WERI-Rb-1 (cell line): ENCODE measurements at regions not wholly inside any gene's neighbourhood (a gene's known extent, or its start where the extent isn't known, plus 50 kb on each side); places are given as distances from the start of the nearest gene placed in this dataset.

ENCODE experiments used
- DNase-seq: peaks from one replicate; pipeline ENCODE4 v3.0.0-alpha.2; 2020
- H3K27ac ChIP-seq: fragments of 250-450 bp; sonication (Bioruptor Pico); 2 replicates; pipeline ENCODE4 v1.5.1; 2020; ENCODE audit warnings: mild to moderate bottlenecking, moderate library complexity
- H3K27me3 ChIP-seq: fragments of 250-450 bp; sonication (Bioruptor Pico); 2 replicates; pipeline ENCODE4 v1.5.1; 2021; ENCODE audit warnings: mild to moderate bottlenecking, low read depth, moderate library complexity; ENCODE audit not compliant: insufficient read depth, severe bottlenecking
- H3K36me3 ChIP-seq: fragments of 250-450 bp; sonication (Bioruptor Pico); 2 replicates; pipeline ENCODE4 v1.5.1; 2020; ENCODE audit warnings: mild to moderate bottlenecking, moderate library complexity
- H3K4me3 ChIP-seq: 2 replicates; pipeline ENCODE4 v1.5.1; 2011; ENCODE audit warnings: low read depth, mild to moderate bottlenecking, control low read depth, low read length
- H3K9me3 ChIP-seq: fragments of 250-450 bp; sonication (Bioruptor Pico); 2 replicates; pipeline ENCODE4 v1.5.1; 2021; ENCODE audit warnings: mild to moderate bottlenecking, moderate library complexity; ENCODE audit not compliant: severe bottlenecking
- TF ChIP-seq, protein P1 (sequence below): IDR thresholded peaks from 2 replicates; pipeline ENCODE4 v1.5.1; 2011; ENCODE audit warnings: low read depth, mild to moderate bottlenecking, control low read depth, inconsistent platforms, low read length

DNA sequence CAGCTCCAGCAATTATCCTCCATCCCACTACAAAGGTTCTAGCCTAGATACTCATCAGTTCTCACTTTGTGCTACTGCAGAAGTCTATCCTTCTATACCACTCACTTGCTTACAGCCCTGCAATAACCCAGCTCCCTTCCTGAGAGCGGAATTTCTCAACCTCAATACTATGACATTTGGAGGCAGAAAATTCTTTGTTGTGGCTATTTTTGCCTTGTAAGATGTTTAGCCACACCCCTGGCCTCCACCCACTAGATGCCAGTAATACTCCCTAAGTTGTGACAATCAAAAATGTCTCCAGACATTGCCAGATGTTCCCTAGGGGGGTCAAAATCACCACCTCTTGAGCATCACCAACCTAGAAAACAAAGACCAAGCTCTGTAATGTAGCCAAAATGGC, 149.5 kb downstream of the QDPR start:
- no peaks in the 10 kb centered on the region for H3K9me3 ChIP-seq
- DNase-seq, result no peak
- TF ChIP-seq, protein P1, sequence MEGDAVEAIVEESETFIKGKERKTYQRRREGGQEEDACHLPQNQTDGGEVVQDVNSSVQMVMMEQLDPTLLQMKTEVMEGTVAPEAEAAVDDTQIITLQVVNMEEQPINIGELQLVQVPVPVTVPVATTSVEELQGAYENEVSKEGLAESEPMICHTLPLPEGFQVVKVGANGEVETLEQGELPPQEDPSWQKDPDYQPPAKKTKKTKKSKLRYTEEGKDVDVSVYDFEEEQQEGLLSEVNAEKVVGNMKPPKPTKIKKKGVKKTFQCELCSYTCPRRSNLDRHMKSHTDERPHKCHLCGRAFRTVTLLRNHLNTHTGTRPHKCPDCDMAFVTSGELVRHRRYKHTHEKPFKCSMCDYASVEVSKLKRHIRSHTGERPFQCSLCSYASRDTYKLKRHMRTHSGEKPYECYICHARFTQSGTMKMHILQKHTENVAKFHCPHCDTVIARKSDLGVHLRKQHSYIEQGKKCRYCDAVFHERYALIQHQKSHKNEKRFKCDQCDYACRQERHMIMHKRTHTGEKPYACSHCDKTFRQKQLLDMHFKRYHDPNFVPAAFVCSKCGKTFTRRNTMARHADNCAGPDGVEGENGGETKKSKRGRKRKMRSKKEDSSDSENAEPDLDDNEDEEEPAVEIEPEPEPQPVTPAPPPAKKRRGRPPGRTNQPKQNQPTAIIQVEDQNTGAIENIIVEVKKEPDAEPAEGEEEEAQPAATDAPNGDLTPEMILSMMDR, result no peak

GRCh38 chr4:17358241-17358640, 153.6 kb downstream of the QDPR start:
- no peak for DNase-seq
- TF ChIP-seq, protein P1, result no peak

More for the DNA sequence above, 149.5 kb downstream of the QDPR start:
- H3K4me3 ChIP-seq, result no peak overlapping the region
- no peaks in the 10 kb centered on the region for H3K36me3 ChIP-seq
- H3K27me3 ChIP-seq, result peaks cover 34% of the 10 kb centered on the region
- H3K27ac ChIP-seq, result no peak overlapping the region

GRCh38 chr4:17356926-17357325, 155.0 kb downstream of the QDPR start:
- Histone ChIP-seq H3K9me3 (no peaks in the 10 kb centered on the region), H3K27ac (no peak overlapping the region), H3K36me3 (no peaks in the 10 kb centered on the region), H3K27me3 (peaks cover 20% of the 10 kb centered on the region), H3K4me3 (no peak overlapping the region)
- no peak for DNase-seq
- TF ChIP-seq, protein P1, result no peak

More at GRCh38 chr4:17358241-17358640, 153.6 kb downstream of the QDPR start:
- Histone ChIP-seq H3K27me3 (peaks cover 24% of the 10 kb centered on the region), H3K4me3 (no peak overlapping the region), H3K36me3 (no peaks in the 10 kb centered on the region), H3K27ac (no peak overlapping the region), H3K9me3 (no peaks in the 10 kb centered on the region)

- H3K27me3 ChIP-seq, result peaks cover 4% of the 10 kb centered on the region
- TF ChIP-seq, protein P1, result no peak
- H3K4me3 ChIP-seq, result no peak overlapping the region
- H3K36me3 ChIP-seq, result no peaks in the 10 kb centered on the region
- no peaks in the 10 kb centered on the region for H3K9me3 ChIP-seq
- H3K27ac ChIP-seq, result no peak overlapping the region
- no peak for DNase-seq
These were observed 159.5 kb downstream of the QDPR start for GRCh38 chr4:17352357-17352756.

DNA sequence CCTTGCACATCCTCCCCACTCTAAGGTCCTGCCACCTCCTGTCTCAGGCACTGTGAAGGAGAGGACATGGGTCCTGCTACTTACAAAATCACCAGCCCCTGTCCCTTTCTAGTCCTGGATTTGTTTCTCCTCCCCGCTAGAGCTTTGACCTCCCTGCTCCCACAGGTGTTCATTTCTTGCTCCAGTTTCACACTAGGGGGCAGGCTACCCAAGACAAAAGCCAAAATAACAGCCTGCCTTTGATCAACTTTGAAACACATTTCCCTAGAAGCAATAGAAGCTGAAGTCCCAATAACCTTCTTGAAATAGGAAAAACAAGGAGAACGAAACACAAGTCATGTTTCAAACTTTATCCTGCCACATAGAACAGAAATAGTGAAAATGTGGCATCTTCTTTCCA, 164.4 kb downstream of the QDPR start:
- no peak overlapping the region for H3K27ac ChIP-seq
- no peaks in the 10 kb centered on the region for H3K36me3 ChIP-seq
- H3K9me3 ChIP-seq, result no peaks in the 10 kb centered on the region
- DNase-seq, result peak; percentile 34
- peaks cover 10% of the 10 kb centered on the region for H3K27me3 ChIP-seq
- TF ChIP-seq, protein P1, result peak; percentile 71; the same call in 1 of the 2 replicates
- no peak overlapping the region for H3K4me3 ChIP-seq

DNA sequence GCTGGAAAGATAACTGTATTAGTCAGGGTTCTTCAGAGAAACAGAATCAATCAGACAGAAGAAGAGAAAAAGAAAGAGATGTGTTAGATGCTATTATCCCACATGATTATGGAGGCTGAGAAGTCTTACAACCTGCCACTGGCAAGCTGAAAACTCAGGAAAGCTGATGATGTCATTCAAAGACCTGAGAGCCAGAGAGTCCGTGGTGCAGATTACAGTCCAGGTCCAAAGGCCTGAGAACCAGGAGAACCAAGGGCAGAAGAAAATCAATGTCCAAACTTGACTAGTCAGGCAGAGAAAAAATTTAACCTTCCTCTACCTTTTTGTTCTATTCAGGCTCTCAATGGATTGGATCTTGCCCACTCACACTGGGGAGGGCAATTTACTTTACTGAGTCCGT, 172.5 kb downstream of the QDPR start:
- H3K27me3 ChIP-seq, result peaks cover 11% of the 10 kb centered on the region
- H3K27ac ChIP-seq, result no peak overlapping the region
- no peaks in the 10 kb centered on the region for H3K36me3 ChIP-seq
- DNase-seq, result no peak
- no peaks in the 10 kb centered on the region for H3K9me3 ChIP-seq
- no peak overlapping the region for H3K4me3 ChIP-seq
- TF ChIP-seq, protein P1, result no peak
